GM12878 (cell line): ENCODE measurements at regions not wholly inside any gene's neighbourhood (a gene's known extent, or its start where the extent isn't known, plus 50 kb on each side); places are given as distances from the start of the nearest gene placed in this dataset.

ENCODE experiments used
- ATAC-seq: fragments of 200-7000 bp; cut with Tn5 transposase; 3 replicates; pipeline ENCODE4 v1.9.1; 2020; ENCODE audit warnings: mild to moderate bottlenecking, moderate library complexity
- BruUV-seq: library from RNA; stranded (reverse); fragments of 400-500 nt; replicated peaks from 2 replicates; lab custom pipeline; 2021; lab: Mats Ljungman, UMichigan
- CTCF ChIA-PET: fragments of 300-600 bp; sonication (Branson Sonifier 250); formaldehyde crosslinking; extraction: SDS; loops from one replicate; lab custom pipeline; 2021; ENCODE audit warnings: inconsistent platforms; lab: Yijun Ruan, JAX
- POLR2A ChIA-PET: fragments of 350-600 bp; formaldehyde crosslinking; extraction: SDS; loops from one replicate; lab custom pipeline; 2021; ENCODE audit warnings: inconsistent platforms; lab: Charles Lee
- RAD21 ChIA-PET: fragments of 300-600 bp; sonication (Branson Sonifier 250); formaldehyde crosslinking; loops from one replicate; lab custom pipeline; 2023; ENCODE audit warnings: antibody characterized with exemption; ENCODE audit not compliant: unreplicated experiment; lab: Charles Lee
- SMC1A ChIA-PET: fragments of 300-600 bp; sonication (Branson Sonifier 250); formaldehyde crosslinking; loops from one replicate; lab custom pipeline; 2023; ENCODE audit not compliant: unreplicated experiment, uncharacterized antibody; lab: Charles Lee
- DNase-seq: peaks from one replicate; pipeline ENCODE4 v3.0.0-alpha.2; 2011; ENCODE audit warnings: low read depth, low spot score
- FAIRE-seq: peaks from 3 replicates; lab custom pipeline; 2011; peaks lifted over from hg19 to GRCh38; lab: Jason Lieb, UNC
- H2AFZ ChIP-seq: 2 replicates; pipeline ENCODE4 v1.6.0; 2011; ENCODE audit warnings: low read depth, low read length, control low read depth; ENCODE audit not compliant: control insufficient read depth
- H3K27ac ChIP-seq: 2 replicates; pipeline ENCODE4 v1.5.1; 2011; ENCODE audit warnings: control low read depth; ENCODE audit not compliant: control insufficient read depth, insufficient read depth
- H3K27me3 ChIP-seq, 2 experiments: replicated peaks in 1 of 2; 2 replicates each; pipeline versions ENCODE4 v1.6.0 to v1.6.1; 2011; ENCODE audit warnings: low read length in 1 of 2; ENCODE audit not compliant: control insufficient read depth in 2 of 2, insufficient read depth in 2 of 2
- H3K36me3 ChIP-seq, 2 experiments: 2 replicates each; pipeline ENCODE4 v1.5.1; 2011; ENCODE audit warnings: low read length in 1 of 2; ENCODE audit not compliant: control insufficient read depth in 2 of 2, insufficient read depth in 2 of 2
- H3K4me1 ChIP-seq: 2 replicates; pipeline ENCODE4 v1.6.1; 2011; ENCODE audit warnings: mild to moderate bottlenecking, low read length, moderate library complexity, mixed read lengths; ENCODE audit not compliant: control insufficient read depth, insufficient read depth
- H3K4me2 ChIP-seq: 2 replicates; pipeline ENCODE4 v1.6.0; 2011; ENCODE audit warnings: control low read depth; ENCODE audit not compliant: control insufficient read depth, insufficient read depth
- H3K4me3 ChIP-seq: fragments of 200-600 bp; sonication (generic); 2 replicates; pipeline ENCODE4 v1.5.1; 2016
- H3K79me2 ChIP-seq: 2 replicates; pipeline ENCODE4 v1.6.0; 2011; ENCODE audit warnings: low read length; ENCODE audit not compliant: control insufficient read depth, insufficient read depth
- H3K9ac ChIP-seq: 2 replicates; pipeline ENCODE4 v1.8.0; 2011; ENCODE audit warnings: low read length, control low read depth, mixed read lengths; ENCODE audit not compliant: control insufficient read depth, insufficient read depth
- H3K9me3 ChIP-seq: replicated peaks from 3 replicates; pipeline ENCODE4 v1.5.1; 2011; ENCODE audit warnings: mild to moderate bottlenecking, low read length; ENCODE audit not compliant: control insufficient read depth, insufficient read depth
- H4K20me1 ChIP-seq: 2 replicates; pipeline ENCODE4 v1.6.0; 2011; ENCODE audit not compliant: control insufficient read depth, insufficient read depth
- ESRRA ChIP-seq: IDR thresholded peaks from 2 replicates; pipeline ENCODE4 v1.6.1; 2012; ENCODE audit warnings: mild to moderate bottlenecking, low read length, improper control_type of control experiment
- HDAC6 ChIP-seq: fragments of 200-600 bp; sonication (generic); IDR thresholded peaks from one replicate; pipeline ENCODE4 v1.8.0; 2017; ENCODE audit warnings: antibody characterized with exemption; ENCODE audit not compliant: unreplicated experiment
- KAT2A ChIP-seq: conservative IDR thresholded peaks from 2 replicates; pipeline ENCODE4 v1.6.1; 2011; ENCODE audit warnings: low read depth, low read length; ENCODE audit not compliant: control insufficient read depth
- KLF5 ChIP-seq: fragments of 450-650 bp; IDR thresholded peaks from 2 replicates; pipeline ENCODE4 v1.6.1; 2014; ENCODE audit warnings: mild to moderate bottlenecking; ENCODE audit not compliant: partially characterized antibody
- MTA2 ChIP-seq: fragments of 450-650 bp; IDR thresholded peaks from 2 replicates; pipeline ENCODE4 v1.6.1; 2016; ENCODE audit warnings: low read depth, mild to moderate bottlenecking, moderate library complexity
- MYC ChIP-seq: IDR thresholded peaks from 2 replicates; pipeline ENCODE4 v1.6.1; 2011; ENCODE audit warnings: mild to moderate bottlenecking, low read length, moderate library complexity, inconsistent platforms; ENCODE audit not compliant: insufficient read depth, insufficient replicate concordance, insufficient read length, severe bottlenecking
- NBN ChIP-seq: fragments of 450-650 bp; IDR thresholded peaks from 2 replicates; pipeline ENCODE4 v1.6.1; 2016
- SMC3 ChIP-seq: IDR thresholded peaks from 2 replicates; pipeline ENCODE4 v1.6.1; 2011; ENCODE audit warnings: low read length, improper control_type of control experiment, borderline replicate concordance
- SREBF2 ChIP-seq: IDR thresholded peaks from 2 replicates; pipeline ENCODE4 v1.6.1; 2012; ENCODE audit warnings: mild to moderate bottlenecking, low read length
- SRF ChIP-seq, 2 experiments: IDR thresholded peaks; 2 replicates each; pipeline ENCODE4 v1.6.1; 2011; ENCODE audit warnings: low read depth in 2 of 2, low read length in 2 of 2, mild to moderate bottlenecking in 1 of 2, moderate library complexity in 1 of 2
- STAT1 ChIP-seq: fragments of 450-650 bp; conservative IDR thresholded peaks from 2 replicates; pipeline ENCODE4 v1.6.1; 2014; ENCODE audit warnings: antibody characterized with exemption, mild to moderate bottlenecking
- ZZZ3 ChIP-seq: IDR thresholded peaks from 2 replicates; pipeline ENCODE4 v1.6.1; 2011; ENCODE audit warnings: low read depth; ENCODE audit not compliant: control insufficient read depth, insufficient read length
- WGBS: methylation state at CpG from one replicate; pipeline ENCODE4 v1.1.6; 2016; ENCODE audit warnings: low lambda C conversion rate; ENCODE audit not compliant: insufficient replicate concordance, insufficient coverage; ENCODE audit errors: missing lambda C conversion rate; 5-methylcytosine and 5-hydroxymethylcytosine counted together
- in situ Hi-C: fragments of 300-500 bp; cut with MboI; formaldehyde crosslinking; loops from 9 replicates; pipeline ENCODE4 v1.14.3; 2018; ENCODE audit warnings: mixed read lengths
- intact Hi-C: fragments of 100-400 bp; cut with micrococcal nuclease; formaldehyde crosslinking; loops from one replicate; pipeline ENCODE4 v1.14.2; 2022; ENCODE audit not compliant: unreplicated experiment
- TF ChIP-seq, protein P1 (sequence below): fragments of 450-650 bp; IDR thresholded peaks from 2 replicates; pipeline ENCODE4 v1.6.1; 2017; ENCODE audit warnings: borderline replicate concordance
- TF ChIP-seq, protein P2 (sequence below): fragments of 450-650 bp; IDR thresholded peaks from 2 replicates; pipeline ENCODE4 v1.6.1; 2017; ENCODE audit warnings: antibody characterized with exemption, mild to moderate bottlenecking, moderate library complexity
- TF ChIP-seq, protein P3 (sequence below): IDR thresholded peaks from 2 replicates; pipeline ENCODE4 v1.6.1; 2011; ENCODE audit warnings: mild to moderate bottlenecking, low read depth, low read length, moderate library complexity; ENCODE audit not compliant: insufficient replicate concordance
- TF ChIP-seq, protein P4 (sequence below): fragments of 450-650 bp; formaldehyde crosslinking; IDR thresholded peaks from 2 replicates; pipeline ENCODE4 v1.4.0; 2022; ENCODE audit warnings: mild to moderate bottlenecking, moderate library complexity

DNA sequence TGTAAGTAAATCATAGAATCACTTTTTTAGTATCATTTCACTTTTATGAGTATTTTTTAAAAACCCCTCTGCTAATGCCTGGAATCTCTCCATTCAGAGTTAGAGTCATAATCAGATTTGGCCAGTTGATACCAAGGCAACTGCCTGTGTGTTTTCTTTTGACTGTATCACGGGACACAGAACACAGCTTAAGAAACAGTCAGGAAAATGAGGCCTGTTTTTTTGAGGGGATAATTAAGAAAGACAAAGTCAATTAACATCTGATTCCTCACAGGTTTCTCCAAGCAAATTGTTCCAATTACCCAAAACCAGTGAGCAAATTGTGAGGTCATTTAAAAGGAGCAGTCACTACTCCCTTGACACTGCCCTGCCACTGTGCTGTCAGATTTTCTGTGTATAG, 944.5 kb upstream of the SOX9 start (continued):
- no peak for TF ChIP-seq ZZZ3
- no peak for TF ChIP-seq STAT1
- TF ChIP-seq, protein P1, sequence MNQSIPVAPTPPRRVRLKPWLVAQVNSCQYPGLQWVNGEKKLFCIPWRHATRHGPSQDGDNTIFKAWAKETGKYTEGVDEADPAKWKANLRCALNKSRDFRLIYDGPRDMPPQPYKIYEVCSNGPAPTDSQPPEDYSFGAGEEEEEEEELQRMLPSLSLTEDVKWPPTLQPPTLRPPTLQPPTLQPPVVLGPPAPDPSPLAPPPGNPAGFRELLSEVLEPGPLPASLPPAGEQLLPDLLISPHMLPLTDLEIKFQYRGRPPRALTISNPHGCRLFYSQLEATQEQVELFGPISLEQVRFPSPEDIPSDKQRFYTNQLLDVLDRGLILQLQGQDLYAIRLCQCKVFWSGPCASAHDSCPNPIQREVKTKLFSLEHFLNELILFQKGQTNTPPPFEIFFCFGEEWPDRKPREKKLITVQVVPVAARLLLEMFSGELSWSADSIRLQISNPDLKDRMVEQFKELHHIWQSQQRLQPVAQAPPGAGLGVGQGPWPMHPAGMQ, result no peak
- TF ChIP-seq, all 136 proteins: peak for 0

DNA sequence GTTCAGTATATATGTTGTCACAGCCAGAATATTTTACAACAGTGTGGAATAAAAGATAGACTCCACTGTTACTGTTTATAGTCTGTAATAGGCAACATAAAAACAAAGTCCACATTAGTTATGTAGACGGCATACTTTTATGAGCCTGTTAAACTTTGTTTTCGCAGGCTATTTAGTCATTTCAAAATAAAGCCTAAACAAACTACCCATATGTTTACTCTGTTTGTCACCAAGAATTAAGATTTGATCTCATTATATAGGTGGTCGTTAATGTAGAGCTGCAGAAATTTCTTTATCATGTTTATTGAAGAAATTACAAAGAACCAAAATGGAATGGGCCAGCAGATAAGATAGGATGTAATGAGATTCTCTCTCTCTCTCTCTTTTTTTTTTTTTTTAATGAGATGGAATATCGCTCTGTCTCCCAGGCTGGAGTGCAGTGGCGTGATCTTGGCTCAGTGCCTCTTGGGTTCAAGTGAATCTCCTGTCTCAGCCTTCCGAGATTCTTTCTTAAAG, 943.8 kb upstream of the SOX9 start:
- H3K4me1 ChIP-seq, result no peaks in the 10 kb centered on the region
- no peaks in the 10 kb centered on the region for H3K9me3 ChIP-seq
- intact Hi-C loops (no loop called here), in situ Hi-C loops (no loop called here)
- H3K4me2 ChIP-seq, result no peak overlapping the region
- ATAC-seq, result no peak
- BruUV-seq, result no TSS peak
- RAD21 ChIA-PET, result no interaction called here
- H3K27ac ChIP-seq, result no peak overlapping the region
- H2AFZ ChIP-seq, result no peak overlapping the region
- POLR2A ChIA-PET, result no interaction called here
- H3K36me3 ChIP-seq, result no peaks in the 10 kb centered on the region
- TF ChIP-seq ESRRA (no peak), SRF (IDR thresholded peaks at IDR 0.05; ENCODE audit: low read depth in 2 of 2, low read length in 2 of 2) (no peak), SREBF2 (no peak), HDAC6 (no peak), SMC3 (no peak), KAT2A (no peak), NBN (no peak), MTA2 (no peak), KLF5 (no peak), MYC (no peak)
- TF ChIP-seq, protein P2, sequence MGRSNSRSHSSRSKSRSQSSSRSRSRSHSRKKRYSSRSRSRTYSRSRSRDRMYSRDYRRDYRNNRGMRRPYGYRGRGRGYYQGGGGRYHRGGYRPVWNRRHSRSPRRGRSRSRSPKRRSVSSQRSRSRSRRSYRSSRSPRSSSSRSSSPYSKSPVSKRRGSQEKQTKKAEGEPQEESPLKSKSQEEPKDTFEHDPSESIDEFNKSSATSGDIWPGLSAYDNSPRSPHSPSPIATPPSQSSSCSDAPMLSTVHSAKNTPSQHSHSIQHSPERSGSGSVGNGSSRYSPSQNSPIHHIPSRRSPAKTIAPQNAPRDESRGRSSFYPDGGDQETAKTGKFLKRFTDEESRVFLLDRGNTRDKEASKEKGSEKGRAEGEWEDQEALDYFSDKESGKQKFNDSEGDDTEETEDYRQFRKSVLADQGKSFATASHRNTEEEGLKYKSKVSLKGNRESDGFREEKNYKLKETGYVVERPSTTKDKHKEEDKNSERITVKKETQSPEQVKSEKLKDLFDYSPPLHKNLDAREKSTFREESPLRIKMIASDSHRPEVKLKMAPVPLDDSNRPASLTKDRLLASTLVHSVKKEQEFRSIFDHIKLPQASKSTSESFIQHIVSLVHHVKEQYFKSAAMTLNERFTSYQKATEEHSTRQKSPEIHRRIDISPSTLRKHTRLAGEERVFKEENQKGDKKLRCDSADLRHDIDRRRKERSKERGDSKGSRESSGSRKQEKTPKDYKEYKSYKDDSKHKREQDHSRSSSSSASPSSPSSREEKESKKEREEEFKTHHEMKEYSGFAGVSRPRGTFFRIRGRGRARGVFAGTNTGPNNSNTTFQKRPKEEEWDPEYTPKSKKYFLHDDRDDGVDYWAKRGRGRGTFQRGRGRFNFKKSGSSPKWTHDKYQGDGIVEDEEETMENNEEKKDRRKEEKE, result no peak
- TF ChIP-seq, protein P3, sequence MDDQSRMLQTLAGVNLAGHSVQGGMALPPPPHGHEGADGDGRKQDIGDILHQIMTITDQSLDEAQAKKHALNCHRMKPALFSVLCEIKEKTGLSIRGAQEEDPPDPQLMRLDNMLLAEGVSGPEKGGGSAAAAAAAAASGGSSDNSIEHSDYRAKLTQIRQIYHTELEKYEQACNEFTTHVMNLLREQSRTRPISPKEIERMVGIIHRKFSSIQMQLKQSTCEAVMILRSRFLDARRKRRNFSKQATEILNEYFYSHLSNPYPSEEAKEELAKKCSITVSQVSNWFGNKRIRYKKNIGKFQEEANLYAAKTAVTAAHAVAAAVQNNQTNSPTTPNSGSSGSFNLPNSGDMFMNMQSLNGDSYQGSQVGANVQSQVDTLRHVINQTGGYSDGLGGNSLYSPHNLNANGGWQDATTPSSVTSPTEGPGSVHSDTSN, result no peak
- TF ChIP-seq, protein P4, sequence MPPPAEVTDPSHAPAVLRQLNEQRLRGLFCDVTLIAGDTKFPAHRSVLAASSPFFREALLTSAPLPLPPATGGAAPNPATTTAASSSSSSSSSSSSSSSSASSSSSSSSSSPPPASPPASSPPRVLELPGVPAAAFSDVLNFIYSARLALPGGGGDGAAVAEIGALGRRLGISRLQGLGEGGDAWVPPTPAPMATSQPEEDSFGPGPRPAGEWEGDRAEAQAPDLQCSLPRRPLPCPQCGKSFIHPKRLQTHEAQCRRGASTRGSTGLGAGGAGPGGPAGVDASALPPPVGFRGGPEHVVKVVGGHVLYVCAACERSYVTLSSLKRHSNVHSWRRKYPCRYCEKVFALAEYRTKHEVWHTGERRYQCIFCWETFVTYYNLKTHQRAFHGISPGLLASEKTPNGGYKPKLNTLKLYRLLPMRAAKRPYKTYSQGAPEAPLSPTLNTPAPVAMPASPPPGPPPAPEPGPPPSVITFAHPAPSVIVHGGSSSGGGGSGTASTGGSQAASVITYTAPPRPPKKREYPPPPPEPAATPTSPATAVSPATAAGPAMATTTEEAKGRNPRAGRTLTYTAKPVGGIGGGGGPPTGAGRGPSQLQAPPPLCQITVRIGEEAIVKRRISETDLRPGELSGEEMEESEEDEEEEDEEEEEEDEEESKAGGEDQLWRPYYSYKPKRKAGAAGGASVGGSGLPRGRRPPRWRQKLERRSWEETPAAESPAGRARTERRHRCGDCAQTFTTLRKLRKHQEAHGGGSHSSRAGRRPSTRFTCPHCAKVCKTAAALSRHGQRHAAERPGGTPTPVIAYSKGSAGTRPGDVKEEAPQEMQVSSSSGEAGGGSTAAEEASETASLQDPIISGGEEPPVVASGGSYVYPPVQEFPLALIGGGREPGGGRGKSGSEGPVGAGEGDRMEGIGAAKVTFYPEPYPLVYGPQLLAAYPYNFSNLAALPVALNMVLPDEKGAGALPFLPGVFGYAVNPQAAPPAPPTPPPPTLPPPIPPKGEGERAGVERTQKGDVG (CRISPR knock-in tag), result no peak
- CTCF ChIA-PET, result no interaction called here
- H4K20me1 ChIP-seq, result no peaks in the 10 kb centered on the region
- SMC1A ChIA-PET, result no interaction called here
- no peak for FAIRE-seq
- H3K79me2 ChIP-seq, result no peaks in the 10 kb centered on the region
- no peaks in the 10 kb centered on the region for H3K27me3 ChIP-seq
- no peak for DNase-seq
- no peak overlapping the region for H3K4me3 ChIP-seq
- H3K9ac ChIP-seq, result no peak overlapping the region
- 7% methylated on average over 5 of the region's 6 CpGs for WGBS
